Suprapubic skin (tissue), 3 donors: ENCODE measurements at regions not wholly inside any gene's neighbourhood (a gene's known extent, or its start where the extent isn't known, plus 50 kb on each side); places are given as distances from the start of the nearest gene placed in this dataset.

Experiments used
- EP300 ChIP-seq: sonication (generic); formaldehyde crosslinking; IDR thresholded peaks from one replicate; pipeline ENCODE4 v1.6.1; 2017; ENCODE audit warnings: antibody characterized with exemption
- POLR2A ChIP-seq, 2 donors: fragments of 450-650 bp; IDR thresholded peaks; one replicate each; pipeline ENCODE4 v1.6.1; 2017; ENCODE audit warnings: antibody characterized with exemption in 2 of 2, mild to moderate bottlenecking in 2 of 2, moderate library complexity in 2 of 2
- TF ChIP-seq, protein P1 (sequence below), 2 donors: fragments of 200-600 bp in 1 of 2; fragments of 450-650 bp in 1 of 2; sonication (generic) in 1 of 2; IDR thresholded peaks; one replicate each; pipeline ENCODE4 v1.5.1; 2016 to 2019; ENCODE audit warnings: antibody characterized with exemption in 2 of 2, mild to moderate bottlenecking in 1 of 2, moderate library complexity in 1 of 2

DNA sequence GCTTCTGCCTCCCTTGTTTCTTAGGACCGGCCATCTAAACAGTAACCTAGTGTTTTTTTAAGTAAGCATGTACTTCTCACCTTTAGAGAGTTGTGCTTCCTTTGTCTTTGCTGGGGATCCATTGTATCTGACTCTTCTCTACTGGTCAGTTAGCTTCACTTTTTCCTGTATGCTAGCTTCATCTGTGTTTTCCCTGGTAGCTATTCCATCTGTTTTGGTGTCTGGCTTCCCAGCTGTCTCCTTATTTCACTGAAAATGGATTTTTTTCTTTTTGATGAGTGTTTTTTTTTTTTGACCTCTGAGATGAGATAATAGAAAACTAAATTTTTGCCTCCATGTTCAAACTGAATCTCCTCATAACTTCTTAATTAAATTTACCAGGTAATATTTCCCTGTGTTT, 637.0 kb upstream of the SLC10A2 start:
- TF ChIP-seq, protein P1, sequence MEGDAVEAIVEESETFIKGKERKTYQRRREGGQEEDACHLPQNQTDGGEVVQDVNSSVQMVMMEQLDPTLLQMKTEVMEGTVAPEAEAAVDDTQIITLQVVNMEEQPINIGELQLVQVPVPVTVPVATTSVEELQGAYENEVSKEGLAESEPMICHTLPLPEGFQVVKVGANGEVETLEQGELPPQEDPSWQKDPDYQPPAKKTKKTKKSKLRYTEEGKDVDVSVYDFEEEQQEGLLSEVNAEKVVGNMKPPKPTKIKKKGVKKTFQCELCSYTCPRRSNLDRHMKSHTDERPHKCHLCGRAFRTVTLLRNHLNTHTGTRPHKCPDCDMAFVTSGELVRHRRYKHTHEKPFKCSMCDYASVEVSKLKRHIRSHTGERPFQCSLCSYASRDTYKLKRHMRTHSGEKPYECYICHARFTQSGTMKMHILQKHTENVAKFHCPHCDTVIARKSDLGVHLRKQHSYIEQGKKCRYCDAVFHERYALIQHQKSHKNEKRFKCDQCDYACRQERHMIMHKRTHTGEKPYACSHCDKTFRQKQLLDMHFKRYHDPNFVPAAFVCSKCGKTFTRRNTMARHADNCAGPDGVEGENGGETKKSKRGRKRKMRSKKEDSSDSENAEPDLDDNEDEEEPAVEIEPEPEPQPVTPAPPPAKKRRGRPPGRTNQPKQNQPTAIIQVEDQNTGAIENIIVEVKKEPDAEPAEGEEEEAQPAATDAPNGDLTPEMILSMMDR (IDR thresholded peaks at IDR 0.05), result no peak
- TF ChIP-seq POLR2A (IDR thresholded peaks at IDR 0.05) (no peak), EP300 (no peak)
